ENCODE measurements at regions not wholly inside any gene's neighbourhood (a gene's known extent, or its start where the extent isn't known, plus 50 kb on each side); places are given as distances from the start of the nearest gene placed in this dataset.

DNA sequence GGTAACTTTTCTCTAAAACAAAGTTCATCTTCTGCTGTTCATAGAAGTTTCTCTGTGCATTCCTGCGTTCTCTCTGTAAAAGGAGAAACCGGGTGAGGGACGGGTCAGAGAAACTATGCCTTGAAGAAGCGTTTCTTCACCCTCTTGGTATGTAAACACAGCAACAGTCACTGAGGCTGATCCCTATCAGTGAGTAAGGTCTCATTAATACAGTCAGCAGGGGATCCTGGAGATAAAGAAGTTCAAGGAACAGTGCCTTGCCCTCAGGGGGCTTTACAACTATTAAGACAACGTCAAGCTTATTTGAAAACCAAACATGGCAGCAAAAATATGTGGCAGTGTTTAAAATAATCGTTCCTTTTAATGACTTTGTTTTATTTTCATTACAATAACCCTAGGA lies 202.9 kb upstream of the IL12B start:
- TF ChIP-seq, protein P1, sequence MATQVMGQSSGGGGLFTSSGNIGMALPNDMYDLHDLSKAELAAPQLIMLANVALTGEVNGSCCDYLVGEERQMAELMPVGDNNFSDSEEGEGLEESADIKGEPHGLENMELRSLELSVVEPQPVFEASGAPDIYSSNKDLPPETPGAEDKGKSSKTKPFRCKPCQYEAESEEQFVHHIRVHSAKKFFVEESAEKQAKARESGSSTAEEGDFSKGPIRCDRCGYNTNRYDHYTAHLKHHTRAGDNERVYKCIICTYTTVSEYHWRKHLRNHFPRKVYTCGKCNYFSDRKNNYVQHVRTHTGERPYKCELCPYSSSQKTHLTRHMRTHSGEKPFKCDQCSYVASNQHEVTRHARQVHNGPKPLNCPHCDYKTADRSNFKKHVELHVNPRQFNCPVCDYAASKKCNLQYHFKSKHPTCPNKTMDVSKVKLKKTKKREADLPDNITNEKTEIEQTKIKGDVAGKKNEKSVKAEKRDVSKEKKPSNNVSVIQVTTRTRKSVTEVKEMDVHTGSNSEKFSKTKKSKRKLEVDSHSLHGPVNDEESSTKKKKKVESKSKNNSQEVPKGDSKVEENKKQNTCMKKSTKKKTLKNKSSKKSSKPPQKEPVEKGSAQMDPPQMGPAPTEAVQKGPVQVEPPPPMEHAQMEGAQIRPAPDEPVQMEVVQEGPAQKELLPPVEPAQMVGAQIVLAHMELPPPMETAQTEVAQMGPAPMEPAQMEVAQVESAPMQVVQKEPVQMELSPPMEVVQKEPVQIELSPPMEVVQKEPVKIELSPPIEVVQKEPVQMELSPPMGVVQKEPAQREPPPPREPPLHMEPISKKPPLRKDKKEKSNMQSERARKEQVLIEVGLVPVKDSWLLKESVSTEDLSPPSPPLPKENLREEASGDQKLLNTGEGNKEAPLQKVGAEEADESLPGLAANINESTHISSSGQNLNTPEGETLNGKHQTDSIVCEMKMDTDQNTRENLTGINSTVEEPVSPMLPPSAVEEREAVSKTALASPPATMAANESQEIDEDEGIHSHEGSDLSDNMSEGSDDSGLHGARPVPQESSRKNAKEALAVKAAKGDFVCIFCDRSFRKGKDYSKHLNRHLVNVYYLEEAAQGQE (IDR thresholded peaks at IDR 0.05; ENCODE audit: insufficient read depth in 1 of 2, low read depth in 2 of 2, low read length in 2 of 2) = no peak
- TF ChIP-seq SIN3A (IDR thresholded peaks at IDR 0.05; ENCODE audit: borderline replicate concordance, insufficient read depth, low read length) = no peak
- no peak for TF ChIP-seq POLR2AphosphoS5 (IDR thresholded peaks at IDR 0.05; ENCODE audit: low read depth, low read length)
- TF ChIP-seq TAF1 (IDR thresholded peaks at IDR 0.05; ENCODE audit: borderline replicate concordance, insufficient read depth, low read length) = no peak
- no peak for TF ChIP-seq FOXP2 (optimal IDR thresholded peaks at IDR 0.05; ENCODE audit: borderline replicate concordance, extremely low read depth, extremely low read length, insufficient read depth)
